ENCODE measurements at regions not wholly inside any gene's neighbourhood (a gene's known extent, or its start where the extent isn't known, plus 50 kb on each side); places are given as distances from the start of the nearest gene placed in this dataset.

DNA sequence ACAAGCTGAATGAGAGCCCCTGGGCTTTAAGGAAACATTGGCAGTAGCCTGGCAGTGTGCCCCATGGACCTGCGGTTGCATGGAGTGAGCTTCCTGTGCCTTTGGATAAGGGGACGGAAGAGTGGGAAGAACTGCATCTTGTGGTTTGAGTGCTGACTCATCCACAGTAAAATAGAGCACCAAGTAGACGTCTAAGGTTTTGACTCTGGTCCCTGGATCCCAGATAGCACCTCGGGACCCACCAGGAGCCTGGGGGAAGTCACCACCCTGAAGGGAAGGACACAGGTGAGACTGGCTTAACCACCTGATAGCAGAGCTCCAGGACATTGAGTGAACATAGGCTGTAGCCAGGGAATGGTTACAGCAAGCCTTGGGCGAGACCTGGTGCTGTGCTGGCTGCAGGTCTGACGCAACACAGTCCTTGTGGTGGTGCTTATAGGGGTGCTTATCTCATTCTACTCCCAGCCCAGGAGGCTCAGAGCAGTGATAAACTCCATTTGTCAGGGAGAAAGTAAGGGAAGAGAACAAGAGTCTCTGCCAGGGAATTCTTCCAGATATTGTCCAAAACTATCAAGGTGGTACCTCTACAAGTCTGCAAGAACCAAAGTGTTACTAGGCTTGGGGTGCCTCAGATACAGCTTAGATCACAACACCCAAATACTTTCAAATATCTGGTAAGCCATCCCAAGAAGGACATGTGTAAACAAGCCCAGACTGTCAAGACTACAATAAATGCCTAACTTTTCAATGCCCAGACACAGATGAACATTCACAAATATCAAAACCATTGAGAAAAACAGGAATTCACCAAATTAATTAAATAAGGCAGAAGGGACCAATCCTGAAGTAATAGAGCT is 123.6 kb upstream of the TET2 start:
- TF ChIP-seq, protein P1, sequence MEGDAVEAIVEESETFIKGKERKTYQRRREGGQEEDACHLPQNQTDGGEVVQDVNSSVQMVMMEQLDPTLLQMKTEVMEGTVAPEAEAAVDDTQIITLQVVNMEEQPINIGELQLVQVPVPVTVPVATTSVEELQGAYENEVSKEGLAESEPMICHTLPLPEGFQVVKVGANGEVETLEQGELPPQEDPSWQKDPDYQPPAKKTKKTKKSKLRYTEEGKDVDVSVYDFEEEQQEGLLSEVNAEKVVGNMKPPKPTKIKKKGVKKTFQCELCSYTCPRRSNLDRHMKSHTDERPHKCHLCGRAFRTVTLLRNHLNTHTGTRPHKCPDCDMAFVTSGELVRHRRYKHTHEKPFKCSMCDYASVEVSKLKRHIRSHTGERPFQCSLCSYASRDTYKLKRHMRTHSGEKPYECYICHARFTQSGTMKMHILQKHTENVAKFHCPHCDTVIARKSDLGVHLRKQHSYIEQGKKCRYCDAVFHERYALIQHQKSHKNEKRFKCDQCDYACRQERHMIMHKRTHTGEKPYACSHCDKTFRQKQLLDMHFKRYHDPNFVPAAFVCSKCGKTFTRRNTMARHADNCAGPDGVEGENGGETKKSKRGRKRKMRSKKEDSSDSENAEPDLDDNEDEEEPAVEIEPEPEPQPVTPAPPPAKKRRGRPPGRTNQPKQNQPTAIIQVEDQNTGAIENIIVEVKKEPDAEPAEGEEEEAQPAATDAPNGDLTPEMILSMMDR (IDR thresholded peaks at IDR 0.05; ENCODE audit: low read length), result no peak
- no peak for TF ChIP-seq EZH2 (IDR thresholded peaks at IDR 0.05; ENCODE audit: borderline replicate concordance, low read length)
